Dermis microvascular lymphatic vessel endothelial cell (primary cell): ENCODE measurements at regions not wholly inside any gene's neighbourhood (a gene's known extent, or its start where the extent isn't known, plus 50 kb on each side); places are given as distances from the start of the nearest gene placed in this dataset.
A peak's percentile ranks its signal among the peaks of the same experiment; 100 is the strongest.
"Not testable (repeated sequence)": the region's sequence is repeated elsewhere in the genome, so short reads cannot be mapped to it uniquely, and the experiment has no call there.

Source experiments
- DNase-seq, 2 donors: peaks; one replicate each; pipeline versions ENCODE4 v3.0.0 to v3.0.0-alpha.2; 2010; ENCODE audit warnings: low read depth in 2 of 2

- no peak for DNase-seq
These were observed 334.4 kb downstream of the SRGAP2C start for GRCh38 chr1:121519042-121519755.

- DNase-seq: not testable (repeated sequence)
These were observed 335.0 kb downstream of the SRGAP2C start for GRCh38 chr1:121519756-121520286.

DNA sequence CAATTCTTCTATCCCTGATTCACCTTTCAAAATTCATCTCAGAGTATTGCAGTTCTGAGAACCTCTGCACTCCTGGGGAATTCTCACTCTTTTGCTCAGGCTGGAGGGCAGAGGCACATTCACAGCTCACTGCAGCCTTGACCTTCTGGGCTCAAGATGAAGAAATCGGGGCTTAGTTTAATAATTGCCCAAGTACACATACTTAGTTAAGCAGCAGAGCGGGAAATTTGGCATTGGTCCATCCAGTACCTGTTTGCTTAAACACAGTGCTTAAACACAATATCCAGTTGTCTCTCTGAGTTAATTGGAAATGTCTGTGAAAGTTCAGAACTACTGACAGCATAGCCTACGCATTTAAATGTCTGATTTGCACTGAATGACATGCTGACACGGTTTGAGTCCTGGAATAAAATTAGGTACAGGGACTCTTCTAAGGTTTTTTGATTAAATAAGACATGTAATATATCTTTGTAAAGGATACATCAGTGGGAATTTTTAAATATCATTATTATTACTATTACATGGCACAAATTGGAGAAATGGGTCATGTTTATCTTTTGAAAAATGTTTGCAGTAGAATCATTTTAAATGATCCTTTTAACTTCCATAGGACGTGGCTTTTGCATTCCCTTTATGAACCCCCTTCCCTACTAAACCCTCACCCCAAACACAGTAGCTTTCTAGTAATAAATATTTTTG lies 337.4 kb downstream of the SRGAP2C start:
- DNase-seq: no peak

- DNase-seq: not testable (repeated sequence)
These were observed 338.3 kb downstream of the SRGAP2C start for GRCh38 chr1:121523112-121523511.

DNA sequence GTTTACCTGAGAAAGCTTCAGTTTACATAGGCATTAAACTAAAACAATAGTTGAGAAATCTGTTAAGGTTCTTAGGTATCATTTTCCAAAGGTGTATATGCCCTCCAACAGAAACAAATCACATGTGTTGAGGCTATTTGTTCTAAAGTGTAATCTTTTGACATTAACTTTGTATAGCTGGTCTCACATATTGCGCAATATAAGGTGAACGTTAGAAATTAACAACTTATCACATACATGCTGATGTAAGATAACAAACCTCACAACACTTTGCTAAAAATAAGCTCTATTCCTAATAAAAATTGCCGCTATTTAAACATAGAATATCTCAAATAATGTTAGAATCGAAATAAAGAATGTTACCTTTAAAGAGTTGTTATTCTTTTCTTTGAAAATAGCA lies 340.6 kb downstream of the SRGAP2C start:
- no peak for DNase-seq

- DNase-seq: not testable (repeated sequence)
These were observed 344.2 kb downstream of the SRGAP2C start for GRCh38 chr1:121528958-121529357.

- DNase-seq: not testable (repeated sequence)
These were observed 345.3 kb downstream of the SRGAP2C start for GRCh38 chr1:121530026-121530425.

DNA sequence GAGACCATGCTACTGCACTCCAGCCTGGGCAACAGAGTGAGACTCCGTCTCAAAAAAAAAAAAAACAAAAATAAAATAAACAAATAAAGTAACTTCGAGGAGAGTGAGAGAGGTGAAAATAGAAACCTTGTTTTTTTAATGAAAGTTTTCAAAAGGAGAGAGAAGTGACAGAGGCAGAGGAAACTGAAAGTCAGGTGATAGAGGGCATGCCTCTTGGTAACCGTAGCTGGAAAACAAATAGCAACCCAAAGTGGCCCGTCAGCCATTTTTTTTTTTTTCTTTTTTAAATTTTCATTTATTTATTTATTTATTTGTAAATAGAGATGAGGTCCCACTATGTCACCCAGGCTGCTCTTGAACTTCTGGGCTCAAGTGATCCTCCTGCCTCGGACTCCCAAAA lies 347.0 kb downstream of the SRGAP2C start:
- not testable (repeated sequence) for DNase-seq

GRCh38 chr1:121538148-121538547 lies 353.4 kb downstream of the SRGAP2C start:
- DNase-seq: not testable (repeated sequence)

DNA sequence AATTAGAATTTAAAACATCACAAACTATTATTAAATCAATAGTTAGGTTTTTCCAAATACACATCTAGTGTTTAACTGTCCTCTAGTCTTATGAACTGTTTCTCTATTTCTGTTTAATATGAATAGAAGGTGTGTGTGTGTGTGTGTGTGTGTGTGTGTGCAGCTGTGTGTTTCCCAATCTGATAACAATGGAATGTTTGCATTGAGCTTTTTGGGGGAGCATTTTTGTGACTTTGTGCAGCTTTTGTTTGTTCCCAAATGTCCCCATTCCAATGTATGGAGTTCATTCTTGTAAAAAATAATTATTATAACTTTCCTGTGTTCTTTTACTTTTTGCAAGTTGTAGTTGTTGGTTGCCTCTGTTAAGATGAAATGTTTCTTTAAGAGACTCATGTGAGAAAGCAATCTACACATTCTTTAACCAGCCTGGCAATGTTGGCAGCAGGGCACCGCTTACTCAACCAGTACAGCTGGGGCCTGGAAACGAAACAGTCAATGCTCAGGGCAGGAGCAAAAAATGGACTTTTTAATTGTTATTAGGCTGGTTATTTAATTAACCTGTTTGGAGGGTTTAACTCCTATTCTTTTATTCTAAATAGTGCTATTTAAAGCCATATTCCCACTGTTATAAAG lies 354.3 kb downstream of the SRGAP2C start:
- no peak for DNase-seq

- peak in 1 of 2 donors; percentile 7 for DNase-seq
These were observed 359.2 kb downstream of the SRGAP2C start for GRCh38 chr1:121543988-121544387.

- DNase-seq: no peak
These were observed 359.7 kb downstream of the SRGAP2C start for GRCh38 chr1:121544500-121544899.

DNA sequence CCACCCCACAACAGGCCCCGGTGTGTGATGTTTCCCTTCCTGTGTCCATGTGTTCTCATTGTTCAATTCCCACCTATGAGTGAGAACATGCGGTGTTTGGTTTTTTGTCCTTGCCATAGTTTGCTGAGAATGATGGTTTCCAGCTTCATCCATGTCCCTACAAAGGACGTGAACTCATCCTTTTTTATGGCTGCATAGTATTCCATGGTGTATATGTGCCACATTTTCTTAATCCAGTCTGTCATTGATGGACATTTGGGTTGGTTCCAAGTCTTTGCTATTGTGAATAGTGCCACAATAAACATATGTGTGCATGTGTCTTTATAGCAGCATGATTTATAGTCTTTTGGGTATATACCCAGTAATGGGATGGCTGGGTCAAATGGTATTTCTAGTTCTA lies 361.1 kb downstream of the SRGAP2C start:
- not testable (repeated sequence) for DNase-seq

GRCh38 chr1:121546830-121547591 lies 362.2 kb downstream of the SRGAP2C start:
- DNase-seq: no peak

DNA sequence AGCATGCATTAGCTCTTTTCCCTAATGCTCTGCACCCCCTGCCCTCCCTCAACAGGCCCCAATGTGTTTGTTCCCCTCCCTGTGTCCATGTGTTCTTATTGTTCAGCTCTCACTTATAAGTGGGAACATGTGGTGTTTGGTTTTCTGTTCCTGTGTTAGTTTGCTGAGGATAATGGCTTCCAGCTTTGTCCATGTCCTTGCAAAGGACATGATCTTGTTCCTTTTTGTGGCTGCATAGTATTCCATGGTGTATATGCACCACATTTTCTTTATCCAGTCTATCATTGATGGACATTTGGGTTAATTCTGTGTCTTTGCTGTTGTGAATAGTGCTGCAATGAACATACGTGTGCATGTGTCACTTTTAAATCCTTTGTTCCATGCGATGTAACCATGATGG lies 363.0 kb downstream of the SRGAP2C start:
- not testable (repeated sequence) for DNase-seq

DNA sequence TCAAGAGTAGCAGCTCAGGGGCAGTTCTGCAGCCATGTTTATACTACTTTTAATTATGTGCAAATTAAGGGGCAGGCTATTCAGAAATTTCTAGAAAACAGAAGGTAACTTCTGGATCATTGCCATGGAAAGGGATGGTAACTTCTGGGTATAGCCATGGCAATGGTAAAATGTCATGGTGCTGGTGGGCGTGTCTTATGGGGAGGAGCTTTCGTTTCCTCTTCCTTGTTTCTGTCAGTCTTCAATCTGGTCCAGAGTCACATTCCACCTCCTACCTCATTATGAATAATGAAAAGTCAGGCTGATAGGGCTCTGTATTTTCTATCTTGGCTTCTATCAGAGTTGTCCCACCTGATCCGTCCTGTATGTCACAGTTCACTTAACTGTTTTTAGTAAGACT lies 366.0 kb downstream of the SRGAP2C start:
- not testable (repeated sequence) for DNase-seq

GRCh38 chr1:121551491-121551890 lies 366.7 kb downstream of the SRGAP2C start:
- DNase-seq: not testable (repeated sequence)

DNA sequence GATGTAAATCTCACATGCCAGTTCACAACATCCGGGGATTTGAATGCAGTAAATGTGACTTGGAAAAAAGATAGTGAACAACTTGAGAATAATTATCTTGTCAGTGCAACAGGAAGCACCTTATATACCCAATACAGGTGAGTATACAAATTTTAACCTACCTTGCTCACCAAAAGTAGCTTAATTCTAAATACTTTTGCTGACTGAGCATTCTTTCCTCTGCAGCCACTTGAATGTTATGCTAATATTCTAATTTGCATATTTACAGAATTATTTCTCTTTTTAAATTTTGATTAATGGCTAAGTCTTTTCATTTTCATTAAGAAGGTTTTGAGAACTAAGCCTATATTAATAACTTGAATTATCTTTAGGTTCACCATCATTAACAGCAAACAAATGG lies 371.8 kb downstream of the SRGAP2C start:
- DNase-seq: not testable (repeated sequence)

DNA sequence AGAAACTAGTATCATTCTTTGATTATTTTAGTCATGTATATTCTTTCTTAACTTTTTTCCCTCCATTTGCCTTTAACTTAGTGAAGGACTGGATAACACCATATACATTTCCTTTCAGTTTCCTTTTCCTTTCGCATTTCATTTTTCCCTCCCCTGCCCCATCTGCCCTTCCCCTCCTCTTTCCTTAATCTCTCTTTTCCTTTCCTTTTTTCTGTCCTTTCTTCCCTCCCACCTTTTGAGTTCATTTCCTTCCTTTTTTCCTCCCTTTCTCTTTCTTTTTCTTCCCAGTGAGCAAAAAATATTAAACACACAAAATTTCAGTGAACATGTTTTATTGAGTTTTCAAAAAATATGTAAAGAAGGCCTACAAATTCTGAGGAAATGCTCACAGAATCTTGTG lies 373.3 kb downstream of the SRGAP2C start:
- not testable (repeated sequence) for DNase-seq

DNA sequence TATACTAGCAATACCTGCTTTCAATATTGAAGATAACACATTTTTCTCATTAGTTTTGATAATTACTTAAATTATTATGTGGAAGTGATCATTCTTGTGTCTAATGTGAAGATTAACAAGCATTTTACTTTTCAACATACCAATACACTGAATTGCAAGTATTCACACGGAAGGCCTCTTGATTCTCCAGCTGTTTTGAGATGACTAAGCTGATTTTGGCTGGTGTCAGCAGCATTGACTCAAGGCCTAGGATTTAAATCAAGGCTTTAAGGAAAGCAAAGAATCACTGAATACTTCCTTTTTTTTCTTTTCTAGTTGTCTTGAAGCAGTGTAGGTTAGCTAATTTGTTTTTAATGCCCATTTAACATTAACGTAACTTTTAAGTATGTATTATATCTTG lies 373.7 kb downstream of the SRGAP2C start:
- no peak for DNase-seq

DNA sequence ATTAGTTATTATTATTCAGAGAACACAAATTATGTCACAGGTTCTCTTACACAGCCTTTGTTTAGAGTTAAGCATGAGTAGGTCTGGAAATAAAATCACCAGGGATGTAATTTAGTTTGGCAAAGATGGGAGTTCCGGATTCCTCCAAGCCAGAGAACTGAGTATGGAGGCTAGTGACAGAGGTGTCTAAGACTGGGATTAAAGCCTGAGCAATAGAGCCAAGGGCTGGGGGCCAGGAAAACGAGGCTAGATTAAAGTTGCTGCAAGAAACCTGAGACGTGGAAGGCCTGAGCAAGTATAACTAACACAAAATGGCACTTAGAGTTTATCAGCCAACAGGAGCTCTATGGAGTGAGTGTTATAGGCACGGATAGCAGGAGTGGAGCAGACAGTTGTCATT lies 381.6 kb downstream of the SRGAP2C start:
- DNase-seq: no peak

- DNase-seq: no peak
These were observed 384.7 kb downstream of the SRGAP2C start for GRCh38 chr1:121569428-121569827.
